ENCODE measurements at regions not wholly inside any gene's neighbourhood (a gene's known extent, or its start where the extent isn't known, plus 50 kb on each side); places are given as distances from the start of the nearest gene placed in this dataset.

DNA sequence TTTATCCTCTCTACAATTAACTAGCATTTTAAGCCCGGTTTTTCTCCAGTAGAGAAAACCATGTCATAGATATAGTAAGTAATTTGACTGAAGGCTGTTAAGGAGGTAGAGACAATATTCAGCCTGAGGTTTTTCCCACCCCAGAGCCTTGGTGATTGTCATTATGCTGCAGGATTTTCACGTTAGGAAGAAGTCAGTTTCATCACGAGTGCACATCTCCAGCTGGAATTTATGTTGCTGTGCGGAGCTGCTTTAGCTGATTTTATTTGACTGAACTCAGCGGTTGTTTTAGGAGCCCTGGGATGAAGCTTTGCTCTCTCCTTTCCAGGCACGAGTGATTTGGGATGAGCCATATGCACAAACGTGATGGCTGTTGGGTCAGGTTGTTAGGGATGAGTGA, 271.3 kb upstream of the RGMA start:
- no peaks in the 10 kb centered on the region for H3K4me1 ChIP-seq (ENCODE audit: insufficient read depth, low read length)
- no peaks in the 10 kb centered on the region for H3K9me3 Mint-ChIP-seq (ENCODE audit: unreplicated experiment)
- H3K9me3 ChIP-seq (ENCODE audit: insufficient read depth, low read depth, low read length): no peaks in the 10 kb centered on the region
- no peak overlapping the region for H3K4me3 Mint-ChIP-seq (ENCODE audit: unreplicated experiment)
- FAIRE-seq (no peak), DNase-seq (ENCODE audit: low read depth) (no peak)
- H2AFZ ChIP-seq (ENCODE audit: low read depth, low read length): no peak overlapping the region
- H3K79me2 ChIP-seq (ENCODE audit: insufficient read depth, low read length): no peaks in the 10 kb centered on the region
- no peak overlapping the region for H3K4me3 ChIP-seq (ENCODE audit: insufficient read depth, low read depth, low read length)
- peaks cover 41% of the 10 kb centered on the region for H3K4me1 Mint-ChIP-seq (ENCODE audit: low read depth, unreplicated experiment)
- no peaks in the 10 kb centered on the region for H3K27me3 ChIP-seq (ENCODE audit: insufficient read depth, low read length)
- no peaks in the 10 kb centered on the region for H3K36me3 ChIP-seq (ENCODE audit: insufficient read depth, low read length)
- no peaks in the 10 kb centered on the region for H4K20me1 ChIP-seq (ENCODE audit: insufficient read depth, low read length)
- H3K4me2 ChIP-seq (ENCODE audit: low read length): no peak overlapping the region
- H3K27ac Mint-ChIP-seq (ENCODE audit: unreplicated experiment): peak overlapping the region; percentile 19
- TF ChIP-seq EZH2 (IDR thresholded peaks at IDR 0.05; ENCODE audit: insufficient read depth, low read length) (no peak), CTCF (IDR thresholded peaks at IDR 0.05; ENCODE audit: insufficient read depth, low read depth, low read length) (no peak)
- H3K27me3 Mint-ChIP-seq (ENCODE audit: low read depth, unreplicated experiment): peaks cover 4% of the 10 kb centered on the region
- H3K27ac ChIP-seq (ENCODE audit: low read depth, low read length): no peak overlapping the region
- H3K9ac ChIP-seq (ENCODE audit: low read length): no peak overlapping the region
- H3K36me3 Mint-ChIP-seq (ENCODE audit: low read depth, unreplicated experiment): no peaks in the 10 kb centered on the region

- FAIRE-seq (no peak), DNase-seq (ENCODE audit: low read depth) (peak; percentile 16)
- H3K36me3 ChIP-seq (ENCODE audit: insufficient read depth, low read length): no peaks in the 10 kb centered on the region
- no peaks in the 10 kb centered on the region for H3K9me3 Mint-ChIP-seq (ENCODE audit: unreplicated experiment)
- no peak for TF ChIP-seq CTCF (IDR thresholded peaks at IDR 0.05; ENCODE audit: insufficient read depth, low read depth, low read length)
- TF ChIP-seq EZH2 (IDR thresholded peaks at IDR 0.05; ENCODE audit: insufficient read depth, low read length): no peak
- peaks cover 4% of the 10 kb centered on the region for H3K27me3 Mint-ChIP-seq (ENCODE audit: low read depth, unreplicated experiment)
- H3K4me1 Mint-ChIP-seq (ENCODE audit: low read depth, unreplicated experiment): peaks cover 41% of the 10 kb centered on the region
- no peaks in the 10 kb centered on the region for H3K9me3 ChIP-seq (ENCODE audit: insufficient read depth, low read depth, low read length)
- no peak overlapping the region for H3K9ac ChIP-seq (ENCODE audit: low read length)
- H4K20me1 ChIP-seq (ENCODE audit: insufficient read depth, low read length): no peaks in the 10 kb centered on the region
- H3K36me3 Mint-ChIP-seq (ENCODE audit: low read depth, unreplicated experiment): no peaks in the 10 kb centered on the region
- H3K27ac Mint-ChIP-seq (ENCODE audit: unreplicated experiment): peak overlapping the region; percentile 95
- H3K79me2 ChIP-seq (ENCODE audit: insufficient read depth, low read length): no peaks in the 10 kb centered on the region
- no peak overlapping the region for H3K4me3 Mint-ChIP-seq (ENCODE audit: unreplicated experiment)
- H3K27me3 ChIP-seq (ENCODE audit: insufficient read depth, low read length): no peaks in the 10 kb centered on the region
- H3K4me2 ChIP-seq (ENCODE audit: low read length): no peak overlapping the region
- H2AFZ ChIP-seq (ENCODE audit: low read depth, low read length): no peak overlapping the region
- no peak overlapping the region for H3K4me3 ChIP-seq (ENCODE audit: insufficient read depth, low read depth, low read length)
- no peak overlapping the region for H3K27ac ChIP-seq (ENCODE audit: low read depth, low read length)
- H3K4me1 ChIP-seq (ENCODE audit: insufficient read depth, low read length): no peaks in the 10 kb centered on the region
Observed at GRCh38 chr15:93359425-93360131, 270.6 kb upstream of the RGMA start.

GRCh38 chr15:93359060-93359408, 270.0 kb upstream of the RGMA start:
- Histone ChIP-seq H4K20me1 (ENCODE audit: insufficient read depth, low read length) (no peaks in the 10 kb centered on the region), H3K9ac (ENCODE audit: low read length) (no peak overlapping the region), H3K79me2 (ENCODE audit: insufficient read depth, low read length) (no peaks in the 10 kb centered on the region), H2AFZ (ENCODE audit: low read depth, low read length) (no peak overlapping the region), H3K27me3 (ENCODE audit: insufficient read depth, low read length) (no peaks in the 10 kb centered on the region), H3K4me2 (ENCODE audit: low read length) (no peak overlapping the region), H3K36me3 (ENCODE audit: insufficient read depth, low read length) (no peaks in the 10 kb centered on the region), H3K4me3 (ENCODE audit: insufficient read depth, low read depth, low read length) (no peak overlapping the region), H3K4me1 (ENCODE audit: insufficient read depth, low read length) (no peaks in the 10 kb centered on the region), H3K9me3 (ENCODE audit: insufficient read depth, low read depth, low read length) (no peaks in the 10 kb centered on the region), H3K27ac (ENCODE audit: low read depth, low read length) (no peak overlapping the region)
- TF ChIP-seq EZH2 (IDR thresholded peaks at IDR 0.05; ENCODE audit: insufficient read depth, low read length) (no peak), CTCF (IDR thresholded peaks at IDR 0.05; ENCODE audit: insufficient read depth, low read depth, low read length) (no peak)
- Mint-ChIP-seq H3K9me3 (ENCODE audit: unreplicated experiment) (no peaks in the 10 kb centered on the region), H3K27me3 (ENCODE audit: low read depth, unreplicated experiment) (peaks cover 4% of the 10 kb centered on the region), H3K27ac (ENCODE audit: unreplicated experiment) (peak overlapping the region; percentile 95), H3K36me3 (ENCODE audit: low read depth, unreplicated experiment) (no peaks in the 10 kb centered on the region), H3K4me1 (ENCODE audit: low read depth, unreplicated experiment) (peaks cover 41% of the 10 kb centered on the region), H3K4me3 (ENCODE audit: unreplicated experiment) (no peak overlapping the region)
- no peak for DNase-seq (ENCODE audit: low read depth)
- no peak for FAIRE-seq
